ENCODE measurements at regions not wholly inside any gene's neighbourhood (a gene's known extent, or its start where the extent isn't known, plus 50 kb on each side); places are given as distances from the start of the nearest gene placed in this dataset.

DNA sequence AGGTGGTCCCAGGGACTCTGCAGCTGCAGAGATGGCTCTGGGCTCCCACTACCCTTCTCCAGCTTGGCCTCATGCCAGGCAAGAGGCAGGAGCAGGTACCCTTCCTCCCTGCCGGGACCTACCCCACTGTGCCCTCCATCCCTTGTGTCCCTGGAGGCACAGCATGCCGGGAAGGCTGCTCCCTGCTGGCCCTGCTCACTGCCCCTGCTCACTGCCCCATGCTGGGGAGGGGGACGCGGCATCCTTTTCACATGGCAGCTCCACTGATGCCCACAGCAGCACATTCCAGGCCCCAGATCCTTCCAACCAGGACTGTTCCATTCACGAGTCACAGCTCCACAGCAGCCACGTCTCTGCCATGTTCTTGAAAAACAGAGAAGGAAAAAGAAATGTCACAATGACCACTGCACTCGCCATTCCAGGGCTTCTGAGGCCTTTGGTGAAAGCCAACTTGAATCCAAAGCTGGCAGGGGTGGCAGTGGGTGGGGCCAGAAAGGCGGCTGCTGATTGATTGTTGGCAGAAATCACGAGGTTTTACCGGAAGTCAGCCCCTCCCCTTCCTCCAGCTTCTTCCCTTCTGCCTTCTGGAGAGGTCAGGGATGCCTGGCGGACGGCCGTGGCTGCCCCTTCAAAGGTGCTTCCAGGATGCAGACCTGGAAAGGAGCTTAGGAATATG is 268.0 kb downstream of the CYP26B1 start (continued):
- TF ChIP-seq, protein P1, sequence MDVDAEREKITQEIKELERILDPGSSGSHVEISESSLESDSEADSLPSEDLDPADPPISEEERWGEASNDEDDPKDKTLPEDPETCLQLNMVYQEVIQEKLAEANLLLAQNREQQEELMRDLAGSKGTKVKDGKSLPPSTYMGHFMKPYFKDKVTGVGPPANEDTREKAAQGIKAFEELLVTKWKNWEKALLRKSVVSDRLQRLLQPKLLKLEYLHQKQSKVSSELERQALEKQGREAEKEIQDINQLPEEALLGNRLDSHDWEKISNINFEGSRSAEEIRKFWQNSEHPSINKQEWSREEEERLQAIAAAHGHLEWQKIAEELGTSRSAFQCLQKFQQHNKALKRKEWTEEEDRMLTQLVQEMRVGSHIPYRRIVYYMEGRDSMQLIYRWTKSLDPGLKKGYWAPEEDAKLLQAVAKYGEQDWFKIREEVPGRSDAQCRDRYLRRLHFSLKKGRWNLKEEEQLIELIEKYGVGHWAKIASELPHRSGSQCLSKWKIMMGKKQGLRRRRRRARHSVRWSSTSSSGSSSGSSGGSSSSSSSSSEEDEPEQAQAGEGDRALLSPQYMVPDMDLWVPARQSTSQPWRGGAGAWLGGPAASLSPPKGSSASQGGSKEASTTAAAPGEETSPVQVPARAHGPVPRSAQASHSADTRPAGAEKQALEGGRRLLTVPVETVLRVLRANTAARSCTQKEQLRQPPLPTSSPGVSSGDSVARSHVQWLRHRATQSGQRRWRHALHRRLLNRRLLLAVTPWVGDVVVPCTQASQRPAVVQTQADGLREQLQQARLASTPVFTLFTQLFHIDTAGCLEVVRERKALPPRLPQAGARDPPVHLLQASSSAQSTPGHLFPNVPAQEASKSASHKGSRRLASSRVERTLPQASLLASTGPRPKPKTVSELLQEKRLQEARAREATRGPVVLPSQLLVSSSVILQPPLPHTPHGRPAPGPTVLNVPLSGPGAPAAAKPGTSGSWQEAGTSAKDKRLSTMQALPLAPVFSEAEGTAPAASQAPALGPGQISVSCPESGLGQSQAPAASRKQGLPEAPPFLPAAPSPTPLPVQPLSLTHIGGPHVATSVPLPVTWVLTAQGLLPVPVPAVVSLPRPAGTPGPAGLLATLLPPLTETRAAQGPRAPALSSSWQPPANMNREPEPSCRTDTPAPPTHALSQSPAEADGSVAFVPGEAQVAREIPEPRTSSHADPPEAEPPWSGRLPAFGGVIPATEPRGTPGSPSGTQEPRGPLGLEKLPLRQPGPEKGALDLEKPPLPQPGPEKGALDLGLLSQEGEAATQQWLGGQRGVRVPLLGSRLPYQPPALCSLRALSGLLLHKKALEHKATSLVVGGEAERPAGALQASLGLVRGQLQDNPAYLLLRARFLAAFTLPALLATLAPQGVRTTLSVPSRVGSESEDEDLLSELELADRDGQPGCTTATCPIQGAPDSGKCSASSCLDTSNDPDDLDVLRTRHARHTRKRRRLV (CRISPR knock-in tag; IDR thresholded peaks at IDR 0.05), result no peak
- TF ChIP-seq PRPF4 (IDR thresholded peaks at IDR 0.05; ENCODE audit: low read depth, low read length, poor library complexity, severe bottlenecking), result no peak
- TF ChIP-seq, protein P2, sequence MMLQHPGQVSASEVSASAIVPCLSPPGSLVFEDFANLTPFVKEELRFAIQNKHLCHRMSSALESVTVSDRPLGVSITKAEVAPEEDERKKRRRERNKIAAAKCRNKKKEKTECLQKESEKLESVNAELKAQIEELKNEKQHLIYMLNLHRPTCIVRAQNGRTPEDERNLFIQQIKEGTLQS (CRISPR knock-in tag; IDR thresholded peaks at IDR 0.05), result no peak
- no peak for TF ChIP-seq SIX4 (CRISPR knock-in tag; IDR thresholded peaks at IDR 0.05)
- no peak for TF ChIP-seq NR3C1 (CRISPR knock-in tag; IDR thresholded peaks at IDR 0.05)
- no peak for TF ChIP-seq ATF1 (CRISPR knock-in tag; IDR thresholded peaks at IDR 0.05)
- TF ChIP-seq NPAS2 (CRISPR knock-in tag; IDR thresholded peaks at IDR 0.05; ENCODE audit: borderline replicate concordance), result no peak
- no peak for TF ChIP-seq IRX3 (CRISPR knock-in tag; IDR thresholded peaks at IDR 0.05; ENCODE audit: borderline replicate concordance, low read depth)
- TF ChIP-seq, protein P3, sequence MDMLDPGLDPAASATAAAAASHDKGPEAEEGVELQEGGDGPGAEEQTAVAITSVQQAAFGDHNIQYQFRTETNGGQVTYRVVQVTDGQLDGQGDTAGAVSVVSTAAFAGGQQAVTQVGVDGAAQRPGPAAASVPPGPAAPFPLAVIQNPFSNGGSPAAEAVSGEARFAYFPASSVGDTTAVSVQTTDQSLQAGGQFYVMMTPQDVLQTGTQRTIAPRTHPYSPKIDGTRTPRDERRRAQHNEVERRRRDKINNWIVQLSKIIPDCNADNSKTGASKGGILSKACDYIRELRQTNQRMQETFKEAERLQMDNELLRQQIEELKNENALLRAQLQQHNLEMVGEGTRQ (IDR thresholded peaks at IDR 0.05; ENCODE audit: low read depth, low read length), result no peak
- TF ChIP-seq, protein P3 (CRISPR knock-in tag; IDR thresholded peaks at IDR 0.05; ENCODE audit: borderline replicate concordance), result no peak
- no peak for TF ChIP-seq ZMYM3 (CRISPR knock-in tag; IDR thresholded peaks at IDR 0.05)
- 0 out of 2 replicates have a peak, but pooled peaks have one; percentile 49 for TF ChIP-seq GABPB1 (CRISPR knock-in tag; IDR thresholded peaks at IDR 0.05)

Measured in HepG2 (cell line).